Sigmoid colon (tissue), 6 donors: ENCODE measurements at regions not wholly inside any gene's neighbourhood (a gene's known extent, or its start where the extent isn't known, plus 50 kb on each side); places are given as distances from the start of the nearest gene placed in this dataset.

Experiments
- DNase-seq: peaks from one replicate; pipeline ENCODE4 v3.0.0-alpha.2; 2019
- H3K27ac ChIP-seq, 4 donors: fragments of 200-600 bp; sonication (generic); one replicate each; pipeline ENCODE4 v1.5.1; 2016 to 2019; ENCODE audit warnings: mild to moderate bottlenecking in 1 of 4
- H3K27me3 ChIP-seq, 3 donors: fragments of 200-600 bp; sonication (generic); one replicate each; pipeline ENCODE4 v1.5.1; 2019; ENCODE audit warnings: mild to moderate bottlenecking in 1 of 3
- H3K36me3 ChIP-seq, 4 donors: fragments of 200-600 bp; sonication (generic); one replicate each; pipeline ENCODE4 v1.5.1; 2016 to 2019
- H3K4me1 ChIP-seq, 4 donors: fragments of 200-600 bp; sonication (generic); one replicate each; pipeline ENCODE4 v1.5.1; 2017 to 2019
- H3K4me3 ChIP-seq, 4 donors: fragments of 200-600 bp; sonication (generic); one replicate each; pipeline ENCODE4 v1.5.1; 2017 to 2019; ENCODE audit warnings: mild to moderate bottlenecking in 2 of 4, moderate library complexity in 1 of 4
- H3K9me3 ChIP-seq, 4 donors: fragments of 200-600 bp in 3 of 4; sonication (generic) in 3 of 4; one replicate each; pipeline versions ENCODE4 v1.5.1 to v1.6.1; 2013 to 2019
- EP300 ChIP-seq, 4 donors: sonication (generic); formaldehyde crosslinking; IDR thresholded peaks; one replicate each; pipeline ENCODE4 v1.6.1; 2017; ENCODE audit warnings: antibody characterized with exemption in 4 of 4
- POLR2A ChIP-seq, 2 donors: fragments of 450-650 bp; IDR thresholded peaks; one replicate each; pipeline ENCODE4 v1.6.1; 2016; ENCODE audit warnings: antibody characterized with exemption in 2 of 2, mild to moderate bottlenecking in 2 of 2, moderate library complexity in 2 of 2
- POLR2AphosphoS5 ChIP-seq, 4 donors: sonication (generic); formaldehyde crosslinking; IDR thresholded peaks; one replicate each; pipeline ENCODE4 v1.6.1; 2017; ENCODE audit warnings: antibody characterized with exemption in 4 of 4
- WGBS, 2 donors: extraction: QIAGEN DNeasy Blood & Tissue Kit; methylation state at CpG; one replicate each; pipeline ENCODE4 v1.1.7; 2013; 5-methylcytosine and 5-hydroxymethylcytosine counted together
- intact Hi-C: fragments of 100-400 bp; cut with DNase I; formaldehyde crosslinking; loops from one replicate; pipeline ENCODE4 v1.15.1; 2023
- TF ChIP-seq, protein P1 (sequence below), 4 experiments: fragments of 450-650 bp in 3 of 4; fragments of 200-600 bp in 1 of 4; IDR thresholded peaks; one replicate each; pipeline ENCODE4 v1.5.1; 2016 to 2019; ENCODE audit warnings: antibody characterized with exemption in 4 of 4, mild to moderate bottlenecking in 3 of 4, moderate library complexity in 2 of 4
- donor health status: healthy with polysubstance abuse.
- donor health status: healthy.

DNA sequence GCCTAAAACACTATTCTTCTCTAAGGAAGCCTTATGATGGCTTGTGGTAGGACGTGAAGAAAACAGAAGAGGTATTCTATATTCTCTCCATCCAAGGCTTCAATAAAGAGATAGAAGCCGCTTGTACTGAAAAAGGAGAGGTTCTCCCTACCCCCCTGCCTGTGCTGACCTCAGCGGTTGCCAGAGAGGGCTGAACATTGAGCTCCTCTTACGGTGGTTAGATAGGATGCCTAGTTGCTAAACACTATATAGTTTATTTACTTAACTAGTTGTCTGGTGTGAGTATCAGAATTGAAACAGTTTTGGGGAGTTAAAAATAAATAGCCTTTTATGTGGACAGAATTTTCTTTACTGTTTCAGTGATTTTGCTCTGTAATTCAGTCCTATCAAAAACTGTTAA lies 112.2 kb downstream of the TFPI2 start:
- 74 to 83% methylated on average over 4 of the region's 4 CpGs for WGBS, 2 donors
- Histone ChIP-seq H3K9me3 (no peaks in the 10 kb centered on the region), H3K4me3 (no peak overlapping the region), H3K36me3 (no peaks in the 10 kb centered on the region), H3K4me1 (no peaks in the 10 kb centered on the region), H3K27ac (no peak overlapping the region), H3K27me3 (no peaks in the 10 kb centered on the region)
- no peak for DNase-seq
- intact Hi-C loops: no loop called here
- TF ChIP-seq EP300 (IDR thresholded peaks at IDR 0.05): no peak
- TF ChIP-seq, protein P1, sequence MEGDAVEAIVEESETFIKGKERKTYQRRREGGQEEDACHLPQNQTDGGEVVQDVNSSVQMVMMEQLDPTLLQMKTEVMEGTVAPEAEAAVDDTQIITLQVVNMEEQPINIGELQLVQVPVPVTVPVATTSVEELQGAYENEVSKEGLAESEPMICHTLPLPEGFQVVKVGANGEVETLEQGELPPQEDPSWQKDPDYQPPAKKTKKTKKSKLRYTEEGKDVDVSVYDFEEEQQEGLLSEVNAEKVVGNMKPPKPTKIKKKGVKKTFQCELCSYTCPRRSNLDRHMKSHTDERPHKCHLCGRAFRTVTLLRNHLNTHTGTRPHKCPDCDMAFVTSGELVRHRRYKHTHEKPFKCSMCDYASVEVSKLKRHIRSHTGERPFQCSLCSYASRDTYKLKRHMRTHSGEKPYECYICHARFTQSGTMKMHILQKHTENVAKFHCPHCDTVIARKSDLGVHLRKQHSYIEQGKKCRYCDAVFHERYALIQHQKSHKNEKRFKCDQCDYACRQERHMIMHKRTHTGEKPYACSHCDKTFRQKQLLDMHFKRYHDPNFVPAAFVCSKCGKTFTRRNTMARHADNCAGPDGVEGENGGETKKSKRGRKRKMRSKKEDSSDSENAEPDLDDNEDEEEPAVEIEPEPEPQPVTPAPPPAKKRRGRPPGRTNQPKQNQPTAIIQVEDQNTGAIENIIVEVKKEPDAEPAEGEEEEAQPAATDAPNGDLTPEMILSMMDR (IDR thresholded peaks at IDR 0.05): no peak
- no peak for TF ChIP-seq POLR2A (IDR thresholded peaks at IDR 0.05)
- no peak for TF ChIP-seq POLR2AphosphoS5 (IDR thresholded peaks at IDR 0.05)

DNA sequence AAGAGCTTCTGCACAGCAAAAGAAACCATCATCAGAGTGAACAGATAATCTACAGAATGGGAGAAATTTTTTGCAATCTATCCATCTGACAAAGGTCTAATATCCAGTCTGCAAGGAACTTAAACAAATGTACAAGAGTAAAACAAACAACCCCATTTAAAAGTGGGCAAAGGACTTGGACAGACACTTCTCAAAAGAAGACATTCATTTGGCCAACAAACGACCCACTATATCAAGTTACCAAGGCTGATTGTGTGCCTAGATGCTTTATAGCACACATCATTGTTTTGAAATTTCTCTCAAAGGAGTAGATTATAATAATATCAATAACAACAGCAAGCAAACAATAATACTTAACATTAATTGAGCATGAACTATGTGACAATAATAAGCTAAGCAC lies 117.1 kb downstream of the TFPI2 start:
- WGBS, 2 donors: 8 to 51% methylated on average over 1 of the region's 1 CpG

GRCh38 chr7:93765475-93765874 lies 125.1 kb downstream of the TFPI2 start:
- Histone ChIP-seq H3K4me1 (no peaks in the 10 kb centered on the region), H3K27me3 (no peaks in the 10 kb centered on the region), H3K9me3 (no peaks in the 10 kb centered on the region), H3K27ac (no peak overlapping the region), H3K4me3 (no peak overlapping the region), H3K36me3 (no peaks in the 10 kb centered on the region)
- TF ChIP-seq EP300 (IDR thresholded peaks at IDR 0.05) (no peak), POLR2AphosphoS5 (IDR thresholded peaks at IDR 0.05) (no peak), POLR2A (IDR thresholded peaks at IDR 0.05) (no peak)
- TF ChIP-seq, protein P1 (IDR thresholded peaks at IDR 0.05): no peak
- intact Hi-C loops: no loop called here
- 89 to 95% methylated on average over 2 of the region's 2 CpGs for WGBS, 2 donors
- no peak for DNase-seq

More for the DNA sequence above, 117.1 kb downstream of the TFPI2 start:
- no peak for DNase-seq
- no peaks in the 10 kb centered on the region for H3K36me3 ChIP-seq
- TF ChIP-seq POLR2AphosphoS5 (IDR thresholded peaks at IDR 0.05) (no peak), EP300 (IDR thresholded peaks at IDR 0.05) (no peak), POLR2A (IDR thresholded peaks at IDR 0.05) (no peak)
- TF ChIP-seq, protein P1 (IDR thresholded peaks at IDR 0.05): no peak
- H3K27me3 ChIP-seq: no peaks in the 10 kb centered on the region
- no peaks in the 10 kb centered on the region for H3K4me1 ChIP-seq
- H3K27ac ChIP-seq: no peak overlapping the region
- peaks cover 0 to 3% (median 0%) of the 10 kb centered on the region in 4 donors for H3K9me3 ChIP-seq
- no peak overlapping the region for H3K4me3 ChIP-seq
- intact Hi-C loops: no loop called here

DNA sequence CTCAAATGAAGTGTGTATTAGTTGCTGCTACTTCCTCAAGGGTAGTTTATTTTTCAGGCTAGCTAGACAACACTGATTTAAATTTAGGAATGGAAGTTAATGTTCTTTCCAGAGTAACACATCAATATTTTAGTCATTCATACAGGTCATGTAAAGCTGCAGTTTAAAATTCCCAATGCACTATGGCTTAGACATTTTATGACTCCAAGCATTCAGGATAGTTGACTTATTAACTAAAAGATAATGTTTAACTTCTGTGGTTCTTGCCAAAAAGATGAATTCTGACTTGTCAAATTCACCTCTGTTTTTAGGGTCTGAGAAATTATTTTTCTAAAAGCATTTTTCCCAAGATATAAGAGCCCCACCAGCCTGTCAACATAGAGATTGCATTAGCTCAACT lies 131.9 kb downstream of the TFPI2 start:
- H3K36me3 ChIP-seq: no peaks in the 10 kb centered on the region
- no peaks in the 10 kb centered on the region for H3K4me1 ChIP-seq
- H3K9me3 ChIP-seq: no peaks in the 10 kb centered on the region
- no peak overlapping the region for H3K27ac ChIP-seq
- H3K4me3 ChIP-seq: no peak overlapping the region
- H3K27me3 ChIP-seq: no peaks in the 10 kb centered on the region
- TF ChIP-seq POLR2AphosphoS5 (IDR thresholded peaks at IDR 0.05) (no peak), EP300 (IDR thresholded peaks at IDR 0.05) (no peak), POLR2A (IDR thresholded peaks at IDR 0.05) (no peak)
- TF ChIP-seq, protein P1 (IDR thresholded peaks at IDR 0.05): no peak
- DNase-seq: no peak
- intact Hi-C loops: no loop called here

- intact Hi-C loops: no loop called here
These were observed 133.1 kb downstream of the TFPI2 start for GRCh38 chr7:93757426-93757825.

More at GRCh38 chr7:93757426-93757825, 133.1 kb downstream of the TFPI2 start:
- H3K9me3 ChIP-seq: no peaks in the 10 kb centered on the region
- no peak for TF ChIP-seq EP300 (IDR thresholded peaks at IDR 0.05)
- TF ChIP-seq, protein P1 (IDR thresholded peaks at IDR 0.05): no peak
- TF ChIP-seq POLR2AphosphoS5 (IDR thresholded peaks at IDR 0.05): no peak
- WGBS, 2 donors: 86% methylated on average over 2 of the region's 2 CpGs
- no peaks in the 10 kb centered on the region for H3K4me1 ChIP-seq
- no peak for DNase-seq
- no peaks in the 10 kb centered on the region for H3K27me3 ChIP-seq
- H3K4me3 ChIP-seq: no peak overlapping the region
- H3K27ac ChIP-seq: no peak overlapping the region
- no peaks in the 10 kb centered on the region for H3K36me3 ChIP-seq
